Epithelial cell of proximal tubule (primary cell): ENCODE measurements at regions not wholly inside any gene's neighbourhood (a gene's known extent, or its start where the extent isn't known, plus 50 kb on each side); places are given as distances from the start of the nearest gene placed in this dataset.

Source experiments
- DNase-seq: peaks from one replicate; pipeline ENCODE4 v3.0.0-alpha.2; 2011; ENCODE audit warnings: low read depth
- H3K4me3 ChIP-seq: 2 replicates; pipeline ENCODE4 v1.5.1; 2011; ENCODE audit warnings: low read depth, mild to moderate bottlenecking, low read length
- CTCF ChIP-seq: conservative IDR thresholded peaks from 2 replicates; pipeline ENCODE4 v1.5.1; 2012; ENCODE audit warnings: low read depth, mild to moderate bottlenecking, low read length

GRCh38 chr6:8789878-8790277 lies 354.5 kb upstream of the SLC35B3 start:
- TF ChIP-seq CTCF: no peak
- no peak overlapping the region for H3K4me3 ChIP-seq
- no peak for DNase-seq

GRCh38 chr6:8785223-8785622 lies 349.9 kb upstream of the SLC35B3 start:
- DNase-seq: no peak
- no peak for TF ChIP-seq CTCF
- H3K4me3 ChIP-seq: no peak overlapping the region

GRCh38 chr6:8783191-8783590 lies 347.8 kb upstream of the SLC35B3 start:
- no peak for DNase-seq
- H3K4me3 ChIP-seq: no peak overlapping the region
- TF ChIP-seq CTCF: no peak

GRCh38 chr6:8780653-8781052 lies 345.3 kb upstream of the SLC35B3 start:
- TF ChIP-seq CTCF: no peak
- no peak for DNase-seq
- H3K4me3 ChIP-seq: no peak overlapping the region

GRCh38 chr6:8764733-8765132 lies 329.4 kb upstream of the SLC35B3 start:
- no peak overlapping the region for H3K4me3 ChIP-seq
- no peak for DNase-seq
- TF ChIP-seq CTCF: no peak

- H3K4me3 ChIP-seq: no peak overlapping the region
- no peak for DNase-seq
- TF ChIP-seq CTCF: no peak
Observed at GRCh38 chr6:8760951-8761350, 325.6 kb upstream of the SLC35B3 start.

GRCh38 chr6:8758412-8758811 lies 323.1 kb upstream of the SLC35B3 start:
- DNase-seq: no peak
- TF ChIP-seq CTCF: no peak
- no peak overlapping the region for H3K4me3 ChIP-seq
